Liver (tissue), 8 donors: ENCODE measurements at regions not wholly inside any gene's neighbourhood (a gene's known extent, or its start where the extent isn't known, plus 50 kb on each side); places are given as distances from the start of the nearest gene placed in this dataset.

ENCODE experiments used
- DNase-seq: peaks from one replicate; pipeline ENCODE4 v3.0.0-alpha.2; 2017; ENCODE audit warnings: low spot score
- H3K27ac ChIP-seq, 2 donors: one replicate each; pipeline ENCODE4 v1.7.0; 2013; ENCODE audit warnings: inconsistent platforms in 2 of 2, low read length in 2 of 2, control low read depth in 1 of 2, low read depth in 1 of 2, mild to moderate bottlenecking in 1 of 2
- H3K27me3 ChIP-seq, 4 donors: one replicate each; pipeline versions ENCODE4 v1.6.1 to v1.7.0; 2013; ENCODE audit warnings: low read length in 3 of 4, inconsistent platforms in 1 of 4, mild to moderate bottlenecking in 1 of 4, moderate library complexity in 1 of 4; ENCODE audit not compliant: control insufficient read depth in 4 of 4, insufficient read depth in 4 of 4
- H3K36me3 ChIP-seq, 4 donors: one replicate each; pipeline versions ENCODE4 v1.6.1 to v1.7.0; 2013; ENCODE audit warnings: low read length in 3 of 4, mild to moderate bottlenecking in 3 of 4, low read depth in 1 of 4, moderate library complexity in 1 of 4; ENCODE audit not compliant: control insufficient read depth in 4 of 4, insufficient read depth in 3 of 4
- H3K4me1 ChIP-seq, 4 donors: one replicate each; pipeline versions ENCODE4 v1.6.1 to v1.7.0; 2013; ENCODE audit warnings: low read length in 3 of 4, mild to moderate bottlenecking in 3 of 4, moderate library complexity in 1 of 4; ENCODE audit not compliant: control insufficient read depth in 4 of 4, insufficient read depth in 4 of 4
- H3K4me3 ChIP-seq, 3 donors: one replicate each; pipeline versions ENCODE4 v1.6.1 to v1.7.0; 2013; ENCODE audit warnings: low read length in 3 of 3, control low read depth in 1 of 3, low read depth in 1 of 3, mild to moderate bottlenecking in 1 of 3
- H3K9ac ChIP-seq, 2 donors: one replicate each; pipeline ENCODE4 v1.7.0; 2013; ENCODE audit warnings: low read length in 2 of 2, mild to moderate bottlenecking in 2 of 2, moderate library complexity in 2 of 2, control low read depth in 1 of 2, low read depth in 1 of 2
- H3K9me3 ChIP-seq, 4 donors: one replicate each; pipeline versions ENCODE4 v1.6.1 to v1.7.0; 2013; ENCODE audit warnings: low read length in 3 of 4; ENCODE audit not compliant: control insufficient read depth in 4 of 4
- ATF3 ChIP-seq: IDR thresholded peaks from 2 replicates; pipeline ENCODE4 v1.6.1; 2016; ENCODE audit warnings: antibody characterized with exemption
- CTCF ChIP-seq: fragments of 150-350 bp; IDR thresholded peaks from 2 replicates; pipeline ENCODE4 v1.5.1; 2017; ENCODE audit warnings: improper control_type of control experiment, low read depth, low read length; ENCODE audit not compliant: missing input control
- EGR1 ChIP-seq, 2 donors: IDR thresholded peaks; 2 replicates each; pipeline ENCODE4 v1.6.1; 2016 to 2018; ENCODE audit warnings: antibody characterized with exemption in 2 of 2, low read depth in 2 of 2
- FOXA1 ChIP-seq: IDR thresholded peaks from 2 replicates; pipeline ENCODE4 v1.6.1; 2016; ENCODE audit warnings: antibody characterized with exemption
- HNF4A ChIP-seq, 2 donors: conservative IDR thresholded peaks; 2 replicates each; pipeline ENCODE4 v1.6.1; 2016; ENCODE audit warnings: antibody characterized with exemption in 2 of 2, mild to moderate bottlenecking in 2 of 2
- HNF4G ChIP-seq: IDR thresholded peaks from 2 replicates; pipeline ENCODE4 v1.6.1; 2016; ENCODE audit warnings: antibody characterized with exemption
- JUND ChIP-seq, 2 donors: IDR thresholded peaks; 2 replicates each; pipeline ENCODE4 v1.6.1; 2016; ENCODE audit warnings: antibody characterized with exemption in 2 of 2
- MAX ChIP-seq: IDR thresholded peaks from 2 replicates; pipeline ENCODE4 v1.6.1; 2016; ENCODE audit warnings: antibody characterized with exemption
- NR2F2 ChIP-seq: IDR thresholded peaks from 2 replicates; pipeline ENCODE4 v1.6.1; 2016; ENCODE audit warnings: antibody characterized with exemption
- RAD21 ChIP-seq, 2 donors: IDR thresholded peaks; 2 replicates each; pipeline ENCODE4 v1.6.1; 2016; ENCODE audit warnings: antibody characterized with exemption in 2 of 2, mild to moderate bottlenecking in 2 of 2
- REST ChIP-seq: IDR thresholded peaks from 2 replicates; pipeline ENCODE4 v1.6.1; 2016; ENCODE audit warnings: antibody characterized with exemption, mild to moderate bottlenecking
- RXRA ChIP-seq, 2 donors: IDR thresholded peaks; 2 replicates each; pipeline ENCODE4 v1.6.1; 2017 to 2018; ENCODE audit warnings: antibody characterized with exemption in 2 of 2, mild to moderate bottlenecking in 1 of 2
- SP1 ChIP-seq: IDR thresholded peaks from 2 replicates; pipeline ENCODE4 v1.6.1; 2018; ENCODE audit warnings: antibody characterized with exemption, mild to moderate bottlenecking
- TAF1 ChIP-seq: conservative IDR thresholded peaks from 2 replicates; pipeline ENCODE4 v1.6.1; 2016; ENCODE audit warnings: antibody characterized with exemption, mild to moderate bottlenecking
- YY1 ChIP-seq: IDR thresholded peaks from 2 replicates; pipeline ENCODE4 v1.6.1; 2016; ENCODE audit warnings: antibody characterized with exemption, mild to moderate bottlenecking
- ZBTB33 ChIP-seq: IDR thresholded peaks from 2 replicates; pipeline ENCODE4 v1.6.1; 2016; ENCODE audit warnings: antibody characterized with exemption
- WGBS: extraction: QIAGEN DNeasy Blood & Tissue Kit; methylation state at CpG from one replicate; pipeline ENCODE4 v1.1.7; 2013; 5-methylcytosine and 5-hydroxymethylcytosine counted together
- donor health status: healthy.
- donor health status: healthy.
- donor health status: healthy.
- donor health status: healthy.
- donor health status: healthy.

GRCh38 chr1:115164484-115164883 lies 75.2 kb upstream of the TSPAN2 start:
- Histone ChIP-seq H3K36me3 (no peaks in the 10 kb centered on the region), H3K9ac (no peak overlapping the region), H3K9me3 (no peaks in the 10 kb centered on the region), H3K4me1 (no peaks in the 10 kb centered on the region), H3K4me3 (no peak overlapping the region), H3K27me3 (no peaks in the 10 kb centered on the region), H3K27ac (no peak overlapping the region)
- 40% methylated on average over 1 of the region's 1 CpG for WGBS
- TF ChIP-seq ZBTB33 = no peak
- no peak for TF ChIP-seq HNF4G
- no peak for TF ChIP-seq RAD21 (IDR thresholded peaks at IDR 0.05)
- TF ChIP-seq ATF3 = no peak
- no peak for TF ChIP-seq EGR1 (IDR thresholded peaks at IDR 0.05; ENCODE audit: low read depth in 2 of 2)
- no peak for TF ChIP-seq TAF1
- DNase-seq = no peak

GRCh38 chr1:115160728-115161127 lies 71.4 kb upstream of the TSPAN2 start:
- TF ChIP-seq MAX (no peak), HNF4G (no peak), REST (no peak), JUND (IDR thresholded peaks at IDR 0.05) (no peak), FOXA1 (no peak), HNF4A (conservative IDR thresholded peaks at IDR 0.05) (no peak), ATF3 (no peak), SP1 (no peak), RXRA (IDR thresholded peaks at IDR 0.05) (no peak), YY1 (no peak), CTCF (no peak), NR2F2 (no peak), ZBTB33 (no peak)
- H3K4me3 ChIP-seq = no peak overlapping the region
- H3K27ac ChIP-seq = no peak overlapping the region
- H3K9ac ChIP-seq = no peak overlapping the region
- H3K4me1 ChIP-seq = no peaks in the 10 kb centered on the region
- no peak for DNase-seq
- H3K27me3 ChIP-seq = no peaks in the 10 kb centered on the region
- no peaks in the 10 kb centered on the region for H3K36me3 ChIP-seq
- no peaks in the 10 kb centered on the region for H3K9me3 ChIP-seq
